Fibroblast of lung (primary cell): ENCODE measurements at regions not wholly inside any gene's neighbourhood (a gene's known extent, or its start where the extent isn't known, plus 50 kb on each side); places are given as distances from the start of the nearest gene placed in this dataset.

Experiments used
- DNase-seq, 2 donors: peaks; one replicate each; pipeline versions ENCODE4 v3.0.0 to v3.0.0-alpha.2; 2010; ENCODE audit warnings: low read depth in 2 of 2
- H2AFZ ChIP-seq: 2 replicates; pipeline ENCODE4 v1.5.1; 2012; ENCODE audit warnings: low read length, control low read depth, inconsistent platforms
- H3K27ac ChIP-seq: 2 replicates; pipeline ENCODE4 v1.5.1; 2011; ENCODE audit warnings: low read length, control low read depth; ENCODE audit not compliant: insufficient read depth
- H3K27me3 ChIP-seq: 2 replicates; pipeline ENCODE4 v1.5.1; 2011; ENCODE audit warnings: mild to moderate bottlenecking, low read length; ENCODE audit not compliant: control insufficient read depth, insufficient read depth
- H3K36me3 ChIP-seq: 2 replicates; pipeline ENCODE4 v1.5.1; 2011; ENCODE audit warnings: low read length; ENCODE audit not compliant: control insufficient read depth, insufficient read depth
- H3K4me1 ChIP-seq: 2 replicates; pipeline ENCODE4 v1.5.1; 2011; ENCODE audit warnings: low read length; ENCODE audit not compliant: control insufficient read depth, insufficient read depth; ENCODE audit errors: extremely low read depth
- H3K4me2 ChIP-seq: 2 replicates; pipeline ENCODE4 v1.5.1; 2011; ENCODE audit warnings: low read length, control low read depth; ENCODE audit not compliant: insufficient read depth; ENCODE audit errors: extremely low read depth
- H3K4me3 ChIP-seq, 4 experiments: fragments of 200-600 bp in 1 of 4; sonication (generic) in 1 of 4; replicated peaks in 1 of 4; 2 replicates each; pipeline ENCODE4 v1.5.1; 2011 to 2016; ENCODE audit warnings: low read length in 4 of 4, low read depth in 3 of 4, mild to moderate bottlenecking in 3 of 4, control low read depth in 2 of 4, inconsistent platforms in 1 of 4, mixed read lengths in 1 of 4; ENCODE audit not compliant: insufficient read depth in 1 of 4; ENCODE audit errors: control extremely low read depth in 1 of 4
- H3K79me2 ChIP-seq: 2 replicates; pipeline ENCODE4 v1.5.1; 2012; ENCODE audit warnings: mild to moderate bottlenecking, low read length, inconsistent platforms; ENCODE audit not compliant: control insufficient read depth, insufficient read depth
- H3K9ac ChIP-seq: 2 replicates; pipeline ENCODE4 v1.5.1; 2011; ENCODE audit warnings: mild to moderate bottlenecking, low read length, control low read depth; ENCODE audit not compliant: insufficient read depth
- H3K9me3 ChIP-seq: 2 replicates; pipeline ENCODE4 v1.5.1; 2012; ENCODE audit warnings: low read depth, low read length; ENCODE audit not compliant: control insufficient read depth, insufficient read depth
- H4K20me1 ChIP-seq: 2 replicates; pipeline ENCODE4 v1.5.1; 2011; ENCODE audit warnings: low read length; ENCODE audit not compliant: control insufficient read depth, insufficient read depth; ENCODE audit errors: extremely low read depth
- CTCF ChIP-seq, 2 donors: IDR thresholded peaks in 1 of 2; conservative IDR thresholded peaks in 1 of 2; 1 replicate in 1 of 2; 2 replicates in 1 of 2; pipeline ENCODE4 v1.5.1; 2011 to 2012; ENCODE audit warnings: low read length in 2 of 2, control low read depth in 1 of 2, inconsistent platforms in 1 of 2, low read depth in 1 of 2, mild to moderate bottlenecking in 1 of 2
- EZH2 ChIP-seq: IDR thresholded peaks from 2 replicates; pipeline ENCODE4 v1.5.1; 2012; ENCODE audit warnings: low read length, control low read depth, mild to moderate bottlenecking; ENCODE audit errors: missing control alignments

GRCh38 chr10:123377883-123378282 lies 223.7 kb downstream of the BUB3 start:
- DNase-seq = peak in 1 of 2 donors; percentile 2
- H3K9ac ChIP-seq = no peak overlapping the region

GRCh38 chr10:123378302-123378701 lies 224.1 kb downstream of the BUB3 start:
- no peaks in the 10 kb centered on the region for H3K36me3 ChIP-seq
- H3K9ac ChIP-seq = no peak overlapping the region

More at GRCh38 chr10:123377883-123378282, 223.7 kb downstream of the BUB3 start:
- Histone ChIP-seq H3K4me2 (no peak overlapping the region), H3K27me3 (no peaks in the 10 kb centered on the region), H3K36me3 (no peaks in the 10 kb centered on the region), H3K4me1 (no peaks in the 10 kb centered on the region), H3K27ac (no peak overlapping the region), H2AFZ (no peak overlapping the region), H4K20me1 (no peaks in the 10 kb centered on the region), H3K4me3 (no peak overlapping the region), H3K79me2 (no peaks in the 10 kb centered on the region), H3K9me3 (no peaks in the 10 kb centered on the region)
- no peak for TF ChIP-seq EZH2
- TF ChIP-seq CTCF (conservative IDR thresholded peaks at IDR 0.05 in 1 of 2, IDR thresholded peaks at IDR 0.05 in 1 of 2; ENCODE audit: low read depth in 1 of 2, low read length in 2 of 2) = no peak

GRCh38 chr10:123379156-123379555 lies 225.0 kb downstream of the BUB3 start:
- Histone ChIP-seq H3K36me3 (no peaks in the 10 kb centered on the region), H3K4me2 (no peak overlapping the region), H3K9ac (no peak overlapping the region), H3K9me3 (no peaks in the 10 kb centered on the region), H3K79me2 (no peaks in the 10 kb centered on the region), H3K4me1 (no peaks in the 10 kb centered on the region), H3K4me3 (no peak overlapping the region), H4K20me1 (no peaks in the 10 kb centered on the region), H3K27me3 (no peaks in the 10 kb centered on the region), H3K27ac (no peak overlapping the region), H2AFZ (no peak overlapping the region)
- DNase-seq = no peak
- TF ChIP-seq EZH2 (no peak), CTCF (conservative IDR thresholded peaks at IDR 0.05 in 1 of 2, IDR thresholded peaks at IDR 0.05 in 1 of 2; ENCODE audit: low read depth in 1 of 2, low read length in 2 of 2) (no peak)

More at GRCh38 chr10:123378302-123378701, 224.1 kb downstream of the BUB3 start:
- H3K27me3 ChIP-seq = no peaks in the 10 kb centered on the region
- no peak overlapping the region for H3K4me2 ChIP-seq
- DNase-seq = no peak
- H2AFZ ChIP-seq = no peak overlapping the region
- no peaks in the 10 kb centered on the region for H3K4me1 ChIP-seq
- no peak for TF ChIP-seq EZH2
- TF ChIP-seq CTCF (conservative IDR thresholded peaks at IDR 0.05 in 1 of 2, IDR thresholded peaks at IDR 0.05 in 1 of 2; ENCODE audit: low read depth in 1 of 2, low read length in 2 of 2) = no peak
- no peaks in the 10 kb centered on the region for H4K20me1 ChIP-seq
- no peak overlapping the region for H3K27ac ChIP-seq
- no peaks in the 10 kb centered on the region for H3K79me2 ChIP-seq
- H3K9me3 ChIP-seq = no peaks in the 10 kb centered on the region
- H3K4me3 ChIP-seq = no peak overlapping the region
